K562 (cell line): ENCODE measurements at regions not wholly inside any gene's neighbourhood (a gene's known extent, or its start where the extent isn't known, plus 50 kb on each side); places are given as distances from the start of the nearest gene placed in this dataset.

Source experiments
- ATAC-seq: fragments of 200-7000 bp; cut with Tn5 transposase; 3 replicates; pipeline ENCODE4 v1.9.1; 2020; ENCODE audit warnings: moderate library complexity
- BruUV-seq: library from RNA; stranded (reverse); fragments of 400-500 nt; replicated peaks from 2 replicates; lab custom pipeline; 2021; lab: Mats Ljungman, UMichigan
- CTCF ChIA-PET: fragments of 300-600 bp; formaldehyde crosslinking; extraction: SDS; loops from one replicate; lab custom pipeline; 2021; ENCODE audit warnings: low intra/inter-chr PET ratio; lab: Yijun Ruan, JAX
- POLR2A ChIA-PET: fragments of 300-600, 350-650 bp; sonication (Branson Sonifier 250); formaldehyde crosslinking; extraction: SDS; loops from one replicate; lab custom pipeline; 2021; ENCODE audit warnings: antibody characterized with exemption, inconsistent platforms; lab: Yijun Ruan, JAX
- DNase-seq, 4 experiments: peaks; one replicate each; pipeline versions ENCODE4 v3.0.0 to v3.0.0-alpha.2; 2011 to 2018; ENCODE audit warnings: low spot score in 3 of 4, mixed read lengths in 3 of 4; ENCODE audit errors: extremely low read depth in 1 of 4
- FAIRE-seq: peaks from 2 replicates; lab custom pipeline; 2011; peaks lifted over from hg19 to GRCh38; lab: Jason Lieb, UNC
- H2AFZ ChIP-seq: 2 replicates; pipeline ENCODE4 v1.6.0; 2011; ENCODE audit warnings: low read depth, low read length, control low read depth, inconsistent platforms
- H3K27ac ChIP-seq: fragments of 200-600 bp; 3 replicates; pipeline ENCODE4 v1.8.0; 2011; ENCODE audit warnings: low read depth, mild to moderate bottlenecking, control low read depth, inconsistent platforms, low read length, moderate library complexity, mixed read lengths; ENCODE audit errors: extremely low read depth
- H3K27me3 ChIP-seq, 2 experiments: fragments of 300-600 bp in 1 of 2; 2 replicates in 1 of 2; 3 replicates in 1 of 2; pipeline versions ENCODE4 v1.6.0 to v1.8.0; 2011; ENCODE audit warnings: inconsistent platforms in 2 of 2, low read length in 2 of 2, mild to moderate bottlenecking in 1 of 2, mixed read lengths in 1 of 2, moderate library complexity in 1 of 2; ENCODE audit not compliant: control insufficient read depth in 2 of 2, insufficient read depth in 2 of 2
- H3K36me3 ChIP-seq: fragments of 300-600 bp; 3 replicates; pipeline ENCODE4 v1.8.0; 2011; ENCODE audit warnings: mild to moderate bottlenecking, low read length, inconsistent platforms; ENCODE audit not compliant: control insufficient read depth, insufficient read depth
- H3K4me1 ChIP-seq, 2 experiments: fragments of 200-600 bp in 1 of 2; replicated peaks in 1 of 2; 2 replicates in 1 of 2; 3 replicates in 1 of 2; pipeline versions ENCODE4 v1.5.1 to v1.8.0; 2011; ENCODE audit warnings: inconsistent platforms in 2 of 2, low read length in 2 of 2, mild to moderate bottlenecking in 1 of 2, mixed read lengths in 1 of 2, moderate library complexity in 1 of 2; ENCODE audit not compliant: control insufficient read depth in 2 of 2, insufficient read depth in 2 of 2
- H3K4me2 ChIP-seq: 2 replicates; pipeline ENCODE4 v1.6.1; 2011; ENCODE audit warnings: low read length, control low read depth, inconsistent platforms, mixed read lengths; ENCODE audit not compliant: insufficient read depth
- H3K4me3 ChIP-seq: fragments of 200-600 bp; sonication (generic), shearing (Covaris generic); 2 replicates; pipeline ENCODE4 v1.5.1; 2016; ENCODE audit warnings: control low read depth, inconsistent platforms
- H3K79me2 ChIP-seq: fragments of 200-600 bp; 3 replicates; pipeline ENCODE4 v1.8.0; 2011; ENCODE audit warnings: low read length, inconsistent platforms; ENCODE audit not compliant: control insufficient read depth, insufficient read depth
- H3K9ac ChIP-seq, 2 experiments: 2 replicates each; pipeline versions ENCODE4 v1.6.0 to v1.6.1; 2011; ENCODE audit warnings: low read depth in 2 of 2, low read length in 2 of 2, control low read depth in 1 of 2, inconsistent platforms in 1 of 2, mild to moderate bottlenecking in 1 of 2, mixed read lengths in 1 of 2; ENCODE audit not compliant: insufficient read depth in 1 of 2
- H3K9me1 ChIP-seq: one replicate; pipeline ENCODE4 v1.6.0; 2011; ENCODE audit warnings: inconsistent platforms, mild to moderate bottlenecking, low read length, moderate library complexity; ENCODE audit not compliant: control insufficient read depth, insufficient read depth
- H3K9me3 ChIP-seq: replicated peaks from 2 replicates; pipeline ENCODE4 v1.5.1; 2011; ENCODE audit warnings: low read depth, low read length, inconsistent platforms; ENCODE audit not compliant: control insufficient read depth, insufficient read depth
- H4K20me1 ChIP-seq: replicated peaks from 2 replicates; pipeline ENCODE4 v1.6.1; 2011; ENCODE audit warnings: low read length, inconsistent platforms, mixed read lengths; ENCODE audit not compliant: control insufficient read depth, insufficient read depth
- DNMT1 ChIP-seq: fragments of 450-650 bp; IDR thresholded peaks from 2 replicates; pipeline ENCODE4 v1.6.1; 2016; ENCODE audit warnings: antibody characterized with exemption, mild to moderate bottlenecking
- HMG20B ChIP-seq: fragments of 250-450 bp; sonication (Bioruptor Pico); IDR thresholded peaks from 2 replicates; pipeline ENCODE4 v1.5.0; 2021; ENCODE audit warnings: mild to moderate bottlenecking
- IFI16 ChIP-seq: fragments of 250-450 bp; sonication (Bioruptor Pico); IDR thresholded peaks from 2 replicates; pipeline ENCODE4 v2.1.2; 2022; ENCODE audit warnings: mild to moderate bottlenecking, inconsistent platforms
- L3MBTL2 ChIP-seq: fragments of 450-650 bp; IDR thresholded peaks from 2 replicates; pipeline ENCODE4 v1.6.1; 2016; ENCODE audit warnings: mild to moderate bottlenecking, moderate library complexity
- MLX ChIP-seq, 2 experiments: fragments of 450-650 bp in 1 of 2; sonication (generic) in 1 of 2; formaldehyde crosslinking; conservative IDR thresholded peaks; 2 replicates each; pipeline versions ENCODE4 v1.4.0 to v1.8.1; 2020 to 2022; ENCODE audit warnings: mild to moderate bottlenecking in 1 of 2, missing genetic modification reagents in 1 of 2
- MTA1 ChIP-seq: fragments of 450-650 bp; IDR thresholded peaks from 2 replicates; pipeline ENCODE4 v1.6.1; 2017; ENCODE audit warnings: borderline replicate concordance
- MXI1 ChIP-seq: IDR thresholded peaks from 2 replicates; pipeline ENCODE4 v1.6.1; 2011; ENCODE audit warnings: low read depth, mild to moderate bottlenecking, improper control_type of control experiment, low read length
- NBN ChIP-seq: fragments of 450-650 bp; IDR thresholded peaks from 2 replicates; pipeline ENCODE4 v1.6.1; 2016; ENCODE audit warnings: low read depth, mild to moderate bottlenecking
- NEUROD1 ChIP-seq: fragments of 150-350 bp; IDR thresholded peaks from 2 replicates; pipeline ENCODE4 v1.6.1; 2014; ENCODE audit warnings: borderline replicate concordance, low read length, low read depth; ENCODE audit not compliant: partially characterized antibody
- POLR2B ChIP-seq: fragments of 450-650 bp; IDR thresholded peaks from 2 replicates; pipeline ENCODE4 v1.6.1; 2018; ENCODE audit warnings: low read depth; ENCODE audit not compliant: partially characterized antibody
- RFX5 ChIP-seq: IDR thresholded peaks from 2 replicates; pipeline ENCODE4 v1.6.1; 2011; ENCODE audit warnings: low read depth, mild to moderate bottlenecking, improper control_type of control experiment, low read length
- SETDB1 ChIP-seq: IDR thresholded peaks from one replicate; pipeline ENCODE4 v1.6.1; 2012; ENCODE audit warnings: low read length, control low read depth, inconsistent platforms
- STAT5A ChIP-seq: IDR thresholded peaks from 2 replicates; pipeline ENCODE4 v1.6.1; 2012; ENCODE audit warnings: low read length, inconsistent platforms, borderline replicate concordance
- ZHX1 ChIP-seq: fragments of 150-350 bp; conservative IDR thresholded peaks from 2 replicates; pipeline ENCODE4 v1.6.1; 2014; ENCODE audit warnings: low read length
- ZKSCAN1 ChIP-seq: fragments of 150-350 bp; IDR thresholded peaks from 2 replicates; pipeline ENCODE4 v1.6.1; 2016; ENCODE audit warnings: low read depth, low read length
- ZNF280B ChIP-seq: fragments of 250-450 bp; sonication (Bioruptor Pico); IDR thresholded peaks from 2 replicates; pipeline ENCODE4 v1.5.1; 2021; ENCODE audit warnings: mild to moderate bottlenecking
- ZNF444 ChIP-seq: fragments of 250-450 bp; sonication (Bioruptor Pico); IDR thresholded peaks from 2 replicates; pipeline ENCODE4 v1.4.0; 2020; ENCODE audit warnings: mild to moderate bottlenecking, moderate library complexity
- ZNF583 ChIP-seq: fragments of 250-450 bp; sonication (Bioruptor Pico); IDR thresholded peaks from 2 replicates; pipeline ENCODE4 v1.4.0; 2020
- ZNF830 ChIP-seq: fragments of 250-450 bp; sonication (Bioruptor Pico); IDR thresholded peaks from 2 replicates; pipeline ENCODE4 v1.5.0; 2021; ENCODE audit warnings: mild to moderate bottlenecking
- WGBS: fragments of 100-300 bp; shearing (Covaris generic); methylation state at CpG from one replicate; pipeline ENCODE4 v1.1.6; 2016; ENCODE audit warnings: low coverage, mixed read lengths; ENCODE audit not compliant: insufficient coverage; ENCODE audit errors: missing lambda C conversion rate; 5-methylcytosine and 5-hydroxymethylcytosine counted together
- in situ Hi-C: fragments of 300-500 bp; cut with MboI; formaldehyde crosslinking; loops from 4 replicates; pipeline ENCODE4 v1.15.0; 2018; ENCODE audit warnings: inconsistent platforms, mixed read lengths
- intact Hi-C: fragments of 100-400 bp; cut with micrococcal nuclease; formaldehyde crosslinking; loops from 2 replicates; pipeline ENCODE4 v1.14.2; 2022

GRCh38 chr14:65906344-65906743 lies 493.8 kb downstream of the FUT8 start:
- ATAC-seq (no peak), FAIRE-seq (no peak), DNase-seq (no peak)
- Histone ChIP-seq H3K9ac (no peak overlapping the region), H3K4me3 (no peak overlapping the region), H3K79me2 (no peaks in the 10 kb centered on the region), H4K20me1 (no peaks in the 10 kb centered on the region; the same call in 1 of the 2 replicates), H3K27me3 (no peaks in the 10 kb centered on the region), H3K9me3 (no peaks in the 10 kb centered on the region), H3K27ac (no peak overlapping the region), H3K4me1 (no peaks in the 10 kb centered on the region), H3K4me2 (no peak overlapping the region), H3K9me1 (no peaks in the 10 kb centered on the region), H2AFZ (no peak overlapping the region), H3K36me3 (no peaks in the 10 kb centered on the region)
- in situ Hi-C loops: no loop called here
- WGBS: 0% methylated on average over 4 of the region's 4 CpGs
- intact Hi-C loops: no loop called here
- ChIA-PET CTCF (no interaction called here), POLR2A (no interaction called here)
- BruUV-seq: no TSS peak
- TF ChIP-seq POLR2B (no peak), ZNF280B (no peak), NBN (no peak), MXI1 (no peak), NEUROD1 (no peak), ZNF830 (CRISPR knock-in tag) (no peak), HMG20B (CRISPR knock-in tag) (no peak), ZNF444 (CRISPR knock-in tag) (no peak), MLX (CRISPR knock-in tag; conservative IDR thresholded peaks at IDR 0.05) (no peak), SETDB1 (no peak), RFX5 (no peak), MTA1 (no peak), STAT5A (no peak), L3MBTL2 (no peak), ZNF583 (no peak), ZHX1 (no peak), IFI16 (no peak), DNMT1 (no peak), ZKSCAN1 (no peak)
